Ramos (cell line): ENCODE measurements at regions not wholly inside any gene's neighbourhood (a gene's known extent, or its start where the extent isn't known, plus 50 kb on each side); places are given as distances from the start of the nearest gene placed in this dataset.
"Not testable (repeated sequence)": the region's sequence is repeated elsewhere in the genome, so short reads cannot be mapped to it uniquely, and the experiment has no call there.

Experiments
- in situ Hi-C: fragments of 300-500 bp; cut with MboI; formaldehyde crosslinking; loops from one replicate; pipeline ENCODE4 v1.14.3; 2022; ENCODE audit warnings: low sequenced_read_pairs; ENCODE audit not compliant: unreplicated experiment

- in situ Hi-C loops: no loop called here
These were observed 459.8 kb upstream of the DIPK2B start for GRCh38 chrX:45660477-45660876.

GRCh38 chrX:45633419-45633818, 432.7 kb upstream of the DIPK2B start:
- in situ Hi-C loops: loop anchor here (25.0 kb wide), 1 partner anchor 104 kb away; no protein-coding TSS in a partner anchor

- in situ Hi-C loops: loop anchor here (25.0 kb wide), 1 partner anchor 105 kb away; no protein-coding TSS in a partner anchor
These were observed 431.8 kb upstream of the DIPK2B start for GRCh38 chrX:45632506-45632905.

GRCh38 chrX:45630078-45630477, 429.4 kb upstream of the DIPK2B start:
- in situ Hi-C loops: loop anchor here (25.0 kb wide), 1 partner anchor 107 kb away; no protein-coding TSS in a partner anchor

- in situ Hi-C loops: loop anchor here (25.0 kb wide), 1 partner anchor 109 kb away; no protein-coding TSS in a partner anchor
These were observed 427.4 kb upstream of the DIPK2B start for GRCh38 chrX:45628041-45628440.

- in situ Hi-C loops: no loop called here
These were observed 422.6 kb upstream of the DIPK2B start for GRCh38 chrX:45623266-45623665.

- in situ Hi-C loops: no loop called here
These were observed 421.9 kb upstream of the DIPK2B start for GRCh38 chrX:45622538-45622937.

GRCh38 chrX:45622042-45622423, 421.4 kb upstream of the DIPK2B start:
- in situ Hi-C loops: no loop called here

GRCh38 chrX:45621376-45622041, 420.8 kb upstream of the DIPK2B start:
- in situ Hi-C loops: no loop called here

- in situ Hi-C loops: no loop called here
These were observed 418.6 kb upstream of the DIPK2B start for GRCh38 chrX:45619290-45619689.

- in situ Hi-C loops: not testable (repeated sequence)
These were observed 414.9 kb upstream of the DIPK2B start for GRCh38 chrX:45615591-45615990.

GRCh38 chrX:45614853-45615252, 414.2 kb upstream of the DIPK2B start:
- in situ Hi-C loops: no loop called here

- in situ Hi-C loops: no loop called here
These were observed 401.5 kb upstream of the DIPK2B start for GRCh38 chrX:45602151-45602550.

GRCh38 chrX:45601052-45601451, 400.4 kb upstream of the DIPK2B start:
- in situ Hi-C loops: no loop called here

- in situ Hi-C loops: no loop called here
These were observed 398.2 kb upstream of the DIPK2B start for GRCh38 chrX:45598861-45599260.

GRCh38 chrX:45596188-45596808, 395.6 kb upstream of the DIPK2B start:
- in situ Hi-C loops: no loop called here

GRCh38 chrX:45592101-45592500, 391.4 kb upstream of the DIPK2B start:
- in situ Hi-C loops: no loop called here

GRCh38 chrX:45591650-45592049, 391.0 kb upstream of the DIPK2B start:
- in situ Hi-C loops: no loop called here

GRCh38 chrX:45584717-45585116, 384.0 kb upstream of the DIPK2B start:
- in situ Hi-C loops: no loop called here

- in situ Hi-C loops: no loop called here
These were observed 376.7 kb upstream of the DIPK2B start for GRCh38 chrX:45577361-45577760.

- in situ Hi-C loops: no loop called here
These were observed 370.8 kb upstream of the DIPK2B start for GRCh38 chrX:45571453-45571852.

GRCh38 chrX:45566456-45566855, 365.8 kb upstream of the DIPK2B start:
- in situ Hi-C loops: no loop called here
